GM12892 (cell line): ENCODE measurements at regions not wholly inside any gene's neighbourhood (a gene's known extent, or its start where the extent isn't known, plus 50 kb on each side); places are given as distances from the start of the nearest gene placed in this dataset.

Source experiments
- POLR2A ChIP-seq: IDR thresholded peaks from 2 replicates; pipeline ENCODE4 v1.6.1; 2011; ENCODE audit warnings: low read depth, low read length, control low read depth
- POLR2AphosphoS5 ChIP-seq: IDR thresholded peaks from 2 replicates; pipeline ENCODE4 v1.6.1; 2011; ENCODE audit warnings: low read depth, low read length, control low read depth
- TAF1 ChIP-seq: IDR thresholded peaks from 2 replicates; pipeline ENCODE4 v1.6.1; 2011; ENCODE audit warnings: low read depth, mild to moderate bottlenecking, control low read depth, low read length, borderline replicate concordance

DNA sequence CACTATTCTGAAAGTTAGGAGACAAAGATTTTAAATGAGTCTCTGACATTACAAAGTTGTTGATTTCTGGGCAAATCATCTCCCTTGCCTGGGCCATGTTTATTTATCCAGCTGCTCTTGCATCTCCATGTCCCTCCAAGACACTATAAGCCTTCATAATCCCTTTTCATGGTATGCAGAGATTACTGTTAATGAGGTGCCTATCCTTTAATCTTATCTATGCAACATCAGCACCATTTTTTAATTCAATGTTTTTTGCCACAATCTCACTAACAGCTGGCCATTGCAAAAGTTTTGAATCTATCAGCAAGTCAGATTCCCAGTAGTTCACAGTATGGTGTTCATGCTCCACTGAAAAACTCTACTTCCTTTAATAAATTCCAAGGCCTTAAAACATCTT, 108.5 kb upstream of the PTPRD start:
- TF ChIP-seq POLR2AphosphoS5 (no peak), TAF1 (no peak), POLR2A (no peak)
